GM12875 (cell line): ENCODE measurements at regions not wholly inside any gene's neighbourhood (a gene's known extent, or its start where the extent isn't known, plus 50 kb on each side); places are given as distances from the start of the nearest gene placed in this dataset.

Experiments used
- H3K4me3 ChIP-seq: one replicate; pipeline ENCODE4 v1.5.1; 2011; ENCODE audit warnings: low read depth, low read length, control low read depth
- CTCF ChIP-seq: IDR thresholded peaks from 2 replicates; pipeline ENCODE4 v1.5.1; 2011; ENCODE audit warnings: low read depth, mild to moderate bottlenecking, control low read depth, inconsistent platforms, low read length, moderate library complexity, borderline replicate concordance; ENCODE audit not compliant: insufficient read depth

GRCh38 chr10:25707976-25708671, 225.9 kb upstream of the MYO3A start:
- TF ChIP-seq CTCF = no peak
- no peak overlapping the region for H3K4me3 ChIP-seq

GRCh38 chr10:25713894-25714240, 220.2 kb upstream of the MYO3A start:
- no peak overlapping the region for H3K4me3 ChIP-seq
- no peak for TF ChIP-seq CTCF

- no peak for TF ChIP-seq CTCF
- H3K4me3 ChIP-seq = no peak overlapping the region
Observed at GRCh38 chr10:25724241-25724640, 209.8 kb upstream of the MYO3A start.

- TF ChIP-seq CTCF = peak; percentile 58
- H3K4me3 ChIP-seq = no peak overlapping the region
Observed at GRCh38 chr10:25725917-25726716, 207.9 kb upstream of the MYO3A start.

GRCh38 chr10:25738776-25739175, 195.3 kb upstream of the MYO3A start:
- no peak overlapping the region for H3K4me3 ChIP-seq
- no peak for TF ChIP-seq CTCF

GRCh38 chr10:25743832-25744231, 190.2 kb upstream of the MYO3A start:
- H3K4me3 ChIP-seq = no peak overlapping the region
- TF ChIP-seq CTCF = no peak

- TF ChIP-seq CTCF = no peak
- no peak overlapping the region for H3K4me3 ChIP-seq
Observed at GRCh38 chr10:25744574-25744973, 189.5 kb upstream of the MYO3A start.
